Activated B cell treated with CpG ODN at 0.5 μM for 24 hours (primary cell): ENCODE measurements at regions not wholly inside any gene's neighbourhood (a gene's known extent, or its start where the extent isn't known, plus 50 kb on each side); places are given as distances from the start of the nearest gene placed in this dataset.

Experiments used
- ATAC-seq: fragments of 200-7000 bp; cut with Tn5 transposase; one replicate; pipeline ENCODE4 v1.10.0; 2021; ENCODE audit warnings: low read depth, mild to moderate bottlenecking, moderate library complexity
- CTCF ChIA-PET: fragments of 350-600 bp; sonication (Branson Sonifier 250); formaldehyde crosslinking; loops from one replicate; lab custom pipeline; 2021; ENCODE audit warnings: antibody characterized with exemption; lab: Charles Lee
- POLR2A ChIA-PET: fragments of 350-600 bp; sonication (Branson Sonifier 250); formaldehyde crosslinking; loops from one replicate; lab custom pipeline; 2021; ENCODE audit warnings: antibody characterized with exemption; lab: Charles Lee
- DNase-seq: peaks from one replicate; pipeline ENCODE4 v3.0.0; 2022
- H3K27ac Mint-ChIP-seq: one replicate; pipeline ENCODE4 v1.8.0; 2020; ENCODE audit warnings: mixed read lengths
- H3K27me3 Mint-ChIP-seq: one replicate; pipeline ENCODE4 v1.8.0; 2021; ENCODE audit warnings: mixed read lengths
- H3K36me3 Mint-ChIP-seq: one replicate; pipeline ENCODE4 v1.8.0; 2021; ENCODE audit warnings: low read depth, mixed read lengths
- H3K4me1 Mint-ChIP-seq: one replicate; pipeline ENCODE4 v1.8.0; 2021; ENCODE audit warnings: mixed read lengths
- H3K4me3 Mint-ChIP-seq: one replicate; pipeline ENCODE4 v1.8.0; 2020; ENCODE audit warnings: mild to moderate bottlenecking, mixed read lengths
- H3K9me3 Mint-ChIP-seq: one replicate; pipeline ENCODE4 v1.8.0; 2020; ENCODE audit warnings: mixed read lengths
- intact Hi-C: fragments of 100-400 bp; cut with micrococcal nuclease; formaldehyde crosslinking; loops from one replicate; pipeline ENCODE4 v1.15.1; 2024
- TF ChIP-seq, protein P1 (sequence below): fragments of 200-600 bp; IDR thresholded peaks from one replicate; pipeline ENCODE4 v1.8.0; 2022; ENCODE audit warnings: antibody characterized with exemption, mild to moderate bottlenecking

DNA sequence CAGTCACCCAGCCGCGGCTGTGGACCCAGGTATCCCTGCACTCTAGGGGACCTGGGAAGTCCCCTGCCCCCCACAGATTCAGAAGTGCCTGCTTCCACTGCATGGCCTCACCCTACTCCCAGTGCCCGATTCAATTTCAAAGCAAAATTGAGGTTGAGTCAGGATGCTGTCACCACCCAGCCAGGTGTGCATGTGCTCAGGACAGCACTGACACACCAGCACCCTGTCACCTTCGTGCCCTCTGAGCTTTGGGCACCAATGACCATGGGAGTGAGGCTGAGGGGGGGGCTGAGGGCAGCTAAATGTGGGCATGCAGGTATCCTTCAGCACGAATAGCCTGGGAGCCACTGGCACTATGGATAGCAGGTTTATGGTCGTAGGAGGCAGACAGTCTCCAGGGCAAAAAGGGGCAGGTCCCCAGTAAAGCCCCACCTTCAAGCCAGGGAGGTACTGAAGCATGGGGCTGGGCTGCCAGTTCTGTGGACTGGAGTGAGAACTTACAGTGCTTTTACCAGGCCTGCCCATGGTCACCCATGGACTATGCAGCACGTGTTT, 1151.6 kb upstream of the CDH6 start:
- DNase-seq (no peak), ATAC-seq (no peak)
- TF ChIP-seq, protein P1, sequence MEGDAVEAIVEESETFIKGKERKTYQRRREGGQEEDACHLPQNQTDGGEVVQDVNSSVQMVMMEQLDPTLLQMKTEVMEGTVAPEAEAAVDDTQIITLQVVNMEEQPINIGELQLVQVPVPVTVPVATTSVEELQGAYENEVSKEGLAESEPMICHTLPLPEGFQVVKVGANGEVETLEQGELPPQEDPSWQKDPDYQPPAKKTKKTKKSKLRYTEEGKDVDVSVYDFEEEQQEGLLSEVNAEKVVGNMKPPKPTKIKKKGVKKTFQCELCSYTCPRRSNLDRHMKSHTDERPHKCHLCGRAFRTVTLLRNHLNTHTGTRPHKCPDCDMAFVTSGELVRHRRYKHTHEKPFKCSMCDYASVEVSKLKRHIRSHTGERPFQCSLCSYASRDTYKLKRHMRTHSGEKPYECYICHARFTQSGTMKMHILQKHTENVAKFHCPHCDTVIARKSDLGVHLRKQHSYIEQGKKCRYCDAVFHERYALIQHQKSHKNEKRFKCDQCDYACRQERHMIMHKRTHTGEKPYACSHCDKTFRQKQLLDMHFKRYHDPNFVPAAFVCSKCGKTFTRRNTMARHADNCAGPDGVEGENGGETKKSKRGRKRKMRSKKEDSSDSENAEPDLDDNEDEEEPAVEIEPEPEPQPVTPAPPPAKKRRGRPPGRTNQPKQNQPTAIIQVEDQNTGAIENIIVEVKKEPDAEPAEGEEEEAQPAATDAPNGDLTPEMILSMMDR = no peak
- Mint-ChIP-seq H3K9me3 (peaks cover 6% of the 10 kb centered on the region), H3K27ac (no peak overlapping the region), H3K27me3 (no peaks in the 10 kb centered on the region), H3K36me3 (no peaks in the 10 kb centered on the region), H3K4me3 (no peak overlapping the region), H3K4me1 (no peaks in the 10 kb centered on the region)
- ChIA-PET POLR2A (no interaction called here), CTCF (no interaction called here)
- intact Hi-C loops = no loop called here

DNA sequence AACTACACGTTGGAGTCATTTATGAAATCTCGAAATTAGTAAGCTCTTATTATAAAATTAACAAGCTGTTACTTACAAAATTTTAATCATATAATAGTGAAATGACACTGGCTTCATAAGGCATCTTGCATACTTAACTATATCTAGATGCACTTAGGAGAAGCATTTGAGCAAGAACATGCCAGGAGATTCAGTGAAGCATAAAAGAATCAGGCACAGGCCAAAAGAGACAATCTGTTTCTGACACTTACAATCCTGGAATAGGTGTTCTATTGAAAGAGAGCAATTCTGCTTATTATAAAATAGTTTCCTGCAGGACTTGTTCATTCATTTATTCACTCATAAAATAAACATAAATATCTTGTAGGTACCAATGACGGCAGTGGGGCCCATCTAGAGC, 1152.2 kb upstream of the CDH6 start:
- no peak for DNase-seq
- Mint-ChIP-seq H3K27me3 (no peaks in the 10 kb centered on the region), H3K9me3 (peaks cover 2% of the 10 kb centered on the region), H3K27ac (no peak overlapping the region), H3K4me1 (no peaks in the 10 kb centered on the region), H3K36me3 (no peaks in the 10 kb centered on the region), H3K4me3 (no peak overlapping the region)
- ChIA-PET CTCF (no interaction called here), POLR2A (no interaction called here)
- no peak for ATAC-seq
- TF ChIP-seq, protein P1 = no peak
- intact Hi-C loops = no loop called here

DNA sequence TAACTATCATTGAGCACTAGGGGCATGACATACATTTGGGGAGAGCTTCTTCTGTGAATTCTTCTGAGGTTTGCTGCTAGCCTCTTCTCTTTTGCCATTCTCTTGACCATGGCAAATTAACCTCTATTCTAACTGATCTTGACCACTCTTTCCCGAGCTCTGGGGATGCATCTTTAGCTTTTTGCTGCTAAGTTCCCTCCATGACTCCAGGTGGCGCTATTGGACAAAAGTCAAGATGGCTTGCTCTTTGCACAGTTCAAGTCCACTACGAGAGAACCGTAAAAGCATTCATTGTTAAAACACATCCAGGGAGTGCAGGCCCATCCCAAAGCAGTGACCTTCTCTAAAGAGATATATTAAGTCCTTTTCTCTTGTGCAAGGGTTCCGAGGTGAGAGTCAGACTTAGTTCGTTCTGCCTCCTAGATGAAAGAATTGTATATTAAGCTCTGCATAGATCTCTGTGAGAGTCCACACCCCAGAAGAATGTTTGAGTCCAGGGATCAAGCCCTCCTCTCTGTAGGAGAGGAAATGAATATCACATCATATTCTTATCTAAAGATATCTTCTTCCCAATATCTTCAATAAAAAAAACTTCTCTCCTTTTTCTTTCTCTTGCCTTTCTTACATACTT, 1152.9 kb upstream of the CDH6 start:
- POLR2A ChIA-PET = no interaction called here
- intact Hi-C loops = no loop called here
- ATAC-seq (no peak), DNase-seq (no peak)
- no peak overlapping the region for H3K27ac Mint-ChIP-seq
- H3K36me3 Mint-ChIP-seq = no peaks in the 10 kb centered on the region
- peaks cover 2% of the 10 kb centered on the region for H3K9me3 Mint-ChIP-seq
- CTCF ChIA-PET = no interaction called here
- no peak overlapping the region for H3K4me3 Mint-ChIP-seq
- TF ChIP-seq, protein P1 = no peak
- H3K4me1 Mint-ChIP-seq = no peaks in the 10 kb centered on the region
- H3K27me3 Mint-ChIP-seq = no peaks in the 10 kb centered on the region

DNA sequence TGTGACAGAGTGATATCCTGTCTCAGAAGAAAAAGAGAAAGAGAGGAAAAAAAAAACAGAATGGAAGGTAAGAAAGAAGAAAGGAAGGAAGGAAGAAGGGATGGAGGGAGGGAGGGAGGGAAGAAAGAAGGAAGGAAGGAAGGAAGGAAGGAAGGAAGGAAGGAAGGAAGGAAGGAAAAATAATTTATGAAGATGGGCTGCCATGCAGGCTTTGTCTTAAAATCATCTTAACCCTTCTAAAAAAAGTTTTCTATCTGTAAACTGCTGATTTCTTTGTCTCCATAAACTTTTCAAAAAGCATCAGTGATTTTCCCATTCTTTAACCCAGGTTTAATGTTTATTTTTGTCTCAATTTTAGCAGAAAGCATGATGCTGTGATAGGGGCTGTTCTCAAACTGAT, 1154.1 kb upstream of the CDH6 start:
- no peaks in the 10 kb centered on the region for H3K4me1 Mint-ChIP-seq
- DNase-seq (no peak), ATAC-seq (no peak)
- H3K27ac Mint-ChIP-seq = no peak overlapping the region
- H3K27me3 Mint-ChIP-seq = no peaks in the 10 kb centered on the region
- no peak overlapping the region for H3K4me3 Mint-ChIP-seq
- H3K36me3 Mint-ChIP-seq = no peaks in the 10 kb centered on the region
- ChIA-PET POLR2A (no interaction called here), CTCF (no interaction called here)
- intact Hi-C loops = no loop called here
- TF ChIP-seq, protein P1 = no peak
- H3K9me3 Mint-ChIP-seq = peaks cover 2% of the 10 kb centered on the region

DNA sequence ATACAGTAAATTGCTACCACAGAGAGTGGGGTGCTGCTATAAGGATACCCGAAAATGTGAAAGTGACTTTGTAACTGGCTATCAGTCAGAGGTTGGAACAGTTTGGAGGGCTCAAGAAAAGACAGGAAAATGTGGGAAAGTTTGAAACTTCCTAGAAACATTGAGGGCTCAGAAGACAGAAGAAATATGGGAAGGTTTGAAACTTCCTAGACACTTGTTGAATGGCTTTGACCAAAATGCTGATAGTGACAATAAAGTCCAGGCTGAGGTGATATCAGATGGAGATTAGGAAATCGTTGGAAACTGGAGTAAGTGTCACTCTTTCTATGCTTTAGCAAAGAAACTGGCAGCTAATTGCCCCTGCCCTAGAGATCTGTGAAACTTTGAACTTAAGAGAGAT, 1158.6 kb upstream of the CDH6 start:
- Mint-ChIP-seq H3K36me3 (no peaks in the 10 kb centered on the region), H3K27ac (no peak overlapping the region), H3K27me3 (no peaks in the 10 kb centered on the region), H3K4me1 (no peaks in the 10 kb centered on the region), H3K4me3 (no peak overlapping the region), H3K9me3 (peaks cover 2% of the 10 kb centered on the region)
- DNase-seq (no peak), ATAC-seq (no peak)
- TF ChIP-seq, protein P1 = no peak
- POLR2A ChIA-PET = no interaction called here
- CTCF ChIA-PET = no interaction called here
- intact Hi-C loops = no loop called here
